Right lobe of liver (tissue), 4 donors: ENCODE measurements at regions not wholly inside any gene's neighbourhood (a gene's known extent, or its start where the extent isn't known, plus 50 kb on each side); places are given as distances from the start of the nearest gene placed in this dataset.

Experiments used
- CTCF ChIP-seq, 4 donors: fragments of 200-600 bp in 3 of 4; fragments of 450-650 bp in 1 of 4; IDR thresholded peaks; one replicate each; pipeline versions ENCODE4 v1.5.1 to v1.8.0; 2016 to 2022; ENCODE audit warnings: antibody characterized with exemption in 4 of 4, mild to moderate bottlenecking in 2 of 4
- POLR2A ChIP-seq: fragments of 450-650 bp; IDR thresholded peaks from one replicate; pipeline ENCODE4 v1.6.1; 2017; ENCODE audit warnings: antibody characterized with exemption, mild to moderate bottlenecking
- donor health status: DM: no; HTN: no; CAD: no.
- donor health status: DM: no; HTN: no; CAD: no.
- donor health status: DM: no; HTN: yes; CAD: no.

GRCh38 chr6:4593951-4594350, 182.3 kb upstream of the CDYL start:
- TF ChIP-seq CTCF (IDR thresholded peaks at IDR 0.05) = no peak
- TF ChIP-seq POLR2A = no peak
